ENCODE measurements at regions not wholly inside any gene's neighbourhood (a gene's known extent, or its start where the extent isn't known, plus 50 kb on each side); places are given as distances from the start of the nearest gene placed in this dataset.

DNA sequence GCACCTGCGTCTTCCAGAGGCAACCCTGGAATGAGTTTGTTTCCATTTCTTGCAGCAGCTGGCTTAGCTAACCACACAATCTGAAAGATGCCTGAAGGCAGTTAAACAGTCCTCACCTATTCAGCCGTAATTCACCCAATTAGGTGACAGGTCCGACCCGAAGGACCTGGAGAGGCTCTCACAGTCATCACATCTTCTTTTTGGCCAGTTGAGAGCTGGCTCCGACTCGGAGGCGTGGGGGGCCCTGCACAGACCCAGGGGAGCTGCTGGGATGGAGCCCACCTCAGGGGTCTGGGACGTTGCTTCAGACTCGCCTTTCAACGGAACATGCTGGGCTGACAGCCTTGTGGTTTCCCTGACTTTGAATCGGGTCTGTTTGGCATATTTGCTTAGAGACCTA lies 187.3 kb downstream of the RTP5 start:
- H3K27me3 ChIP-seq (ENCODE audit: control insufficient read depth in 1 of 2, insufficient read depth in 2 of 2, low read length in 2 of 2): peaks cover 0 to 4% of the 10 kb centered on the region in 2 experiments
- no peaks in the 10 kb centered on the region for H3K36me3 ChIP-seq (ENCODE audit: insufficient read depth, low read length)
- H3K4me3 ChIP-seq (ENCODE audit: low read length): no peak overlapping the region
- intact Hi-C loops (cut with DNase I, micrococcal nuclease): no loop called here
- POLR2A ChIA-PET: no interaction called here
- H3K4me1 ChIP-seq (ENCODE audit: insufficient read depth, low read length): no peaks in the 10 kb centered on the region
- Mint-ChIP-seq H3K4me3 (no peak overlapping the region), H3K36me3 (ENCODE audit: low read depth) (no peaks in the 10 kb centered on the region), H3K27ac (no peak overlapping the region), H3K4me1 (ENCODE audit: low read depth) (no peaks in the 10 kb centered on the region), H3K9me3 (no peaks in the 10 kb centered on the region), H3K27me3 (peaks cover 51% of the 10 kb centered on the region)
- TF ChIP-seq, protein P1, sequence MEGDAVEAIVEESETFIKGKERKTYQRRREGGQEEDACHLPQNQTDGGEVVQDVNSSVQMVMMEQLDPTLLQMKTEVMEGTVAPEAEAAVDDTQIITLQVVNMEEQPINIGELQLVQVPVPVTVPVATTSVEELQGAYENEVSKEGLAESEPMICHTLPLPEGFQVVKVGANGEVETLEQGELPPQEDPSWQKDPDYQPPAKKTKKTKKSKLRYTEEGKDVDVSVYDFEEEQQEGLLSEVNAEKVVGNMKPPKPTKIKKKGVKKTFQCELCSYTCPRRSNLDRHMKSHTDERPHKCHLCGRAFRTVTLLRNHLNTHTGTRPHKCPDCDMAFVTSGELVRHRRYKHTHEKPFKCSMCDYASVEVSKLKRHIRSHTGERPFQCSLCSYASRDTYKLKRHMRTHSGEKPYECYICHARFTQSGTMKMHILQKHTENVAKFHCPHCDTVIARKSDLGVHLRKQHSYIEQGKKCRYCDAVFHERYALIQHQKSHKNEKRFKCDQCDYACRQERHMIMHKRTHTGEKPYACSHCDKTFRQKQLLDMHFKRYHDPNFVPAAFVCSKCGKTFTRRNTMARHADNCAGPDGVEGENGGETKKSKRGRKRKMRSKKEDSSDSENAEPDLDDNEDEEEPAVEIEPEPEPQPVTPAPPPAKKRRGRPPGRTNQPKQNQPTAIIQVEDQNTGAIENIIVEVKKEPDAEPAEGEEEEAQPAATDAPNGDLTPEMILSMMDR (IDR thresholded peaks at IDR 0.05): no peak
- no peak for ATAC-seq (ENCODE audit: poor library complexity)
- no peak overlapping the region for H3K27ac ChIP-seq (ENCODE audit: low read depth in 1 of 2, low read length in 2 of 2)
- CTCF ChIA-PET: no interaction called here
- peaks cover 4 to 6% of the 10 kb centered on the region in 2 experiments for H3K9me3 ChIP-seq (ENCODE audit: control insufficient read depth in 1 of 2, insufficient read depth in 1 of 2, low read length in 2 of 2)
- DNase-seq: no peak

- no peaks in the 10 kb centered on the region for H3K4me1 Mint-ChIP-seq (ENCODE audit: low read depth)
- H3K9me3 Mint-ChIP-seq: no peaks in the 10 kb centered on the region
- H3K27ac ChIP-seq (ENCODE audit: low read depth in 1 of 2, low read length in 2 of 2): no peak overlapping the region
- H3K27me3 ChIP-seq (ENCODE audit: control insufficient read depth in 1 of 2, insufficient read depth in 2 of 2, low read length in 2 of 2): peaks cover 0 to 4% of the 10 kb centered on the region in 2 experiments
- no peak overlapping the region for H3K4me3 ChIP-seq (ENCODE audit: low read length)
- H3K4me1 ChIP-seq (ENCODE audit: insufficient read depth, low read length): no peaks in the 10 kb centered on the region
- H3K36me3 Mint-ChIP-seq (ENCODE audit: low read depth): no peaks in the 10 kb centered on the region
- peaks cover 6 to 8% of the 10 kb centered on the region in 2 experiments for H3K9me3 ChIP-seq (ENCODE audit: control insufficient read depth in 1 of 2, insufficient read depth in 1 of 2, low read length in 2 of 2)
- TF ChIP-seq, protein P1 (IDR thresholded peaks at IDR 0.05): no peak
- H3K27ac Mint-ChIP-seq: no peak overlapping the region
- intact Hi-C loops (cut with DNase I, micrococcal nuclease): no loop called here
- DNase-seq: no peak
- no peaks in the 10 kb centered on the region for H3K36me3 ChIP-seq (ENCODE audit: insufficient read depth, low read length)
- H3K27me3 Mint-ChIP-seq: peaks cover 49% of the 10 kb centered on the region
- CTCF ChIA-PET: no interaction called here
- POLR2A ChIA-PET: no interaction called here
- H3K4me3 Mint-ChIP-seq: no peak overlapping the region
- no peak for ATAC-seq (ENCODE audit: poor library complexity)
Measured at GRCh38 chr2:242057379-242058040, 188.0 kb downstream of the RTP5 start.

DNA sequence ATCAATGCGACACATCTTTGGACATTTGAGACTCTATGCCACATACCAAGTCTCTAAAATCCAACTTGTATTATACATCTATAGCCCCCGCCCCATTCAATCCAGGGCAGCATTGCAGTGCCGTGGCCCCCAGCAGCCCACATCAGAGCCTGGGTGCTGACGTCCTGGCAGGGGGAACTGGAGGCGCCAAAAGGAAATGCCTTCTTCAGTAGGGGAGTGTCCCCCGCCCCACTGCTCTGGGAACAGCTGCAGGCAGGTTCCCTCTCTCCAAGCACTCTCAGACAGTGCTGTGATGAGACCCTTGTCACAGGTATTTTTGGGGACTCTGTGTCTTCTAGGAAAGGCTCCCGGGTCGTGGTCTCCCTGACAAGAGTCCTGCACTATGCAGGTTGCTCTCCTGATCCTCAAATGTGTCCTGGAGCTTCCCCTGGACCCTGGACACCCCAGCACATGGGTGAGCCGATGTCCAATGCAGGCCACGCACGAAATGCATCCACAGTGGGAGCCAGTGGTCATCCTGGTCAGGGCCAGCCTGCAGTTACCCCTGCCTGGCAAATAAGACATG lies 188.7 kb downstream of the RTP5 start:
- Mint-ChIP-seq H3K27me3 (peaks cover 45% of the 10 kb centered on the region), H3K4me3 (no peak overlapping the region), H3K36me3 (ENCODE audit: low read depth) (no peaks in the 10 kb centered on the region), H3K27ac (no peak overlapping the region), H3K4me1 (ENCODE audit: low read depth) (no peaks in the 10 kb centered on the region), H3K9me3 (no peaks in the 10 kb centered on the region)
- Histone ChIP-seq H3K27me3 (ENCODE audit: control insufficient read depth in 1 of 2, insufficient read depth in 2 of 2, low read length in 2 of 2) (peaks cover 0 to 4% of the 10 kb centered on the region in 2 experiments), H3K36me3 (ENCODE audit: insufficient read depth, low read length) (no peaks in the 10 kb centered on the region), H3K4me3 (ENCODE audit: low read length) (no peak overlapping the region), H3K27ac (ENCODE audit: low read depth in 1 of 2, low read length in 2 of 2) (no peak overlapping the region), H3K4me1 (ENCODE audit: insufficient read depth, low read length) (no peaks in the 10 kb centered on the region), H3K9me3 (ENCODE audit: control insufficient read depth in 1 of 2, insufficient read depth in 1 of 2, low read length in 2 of 2) (peaks cover 6 to 8% of the 10 kb centered on the region in 2 experiments)
- ChIA-PET POLR2A (no interaction called here), CTCF (no interaction called here)
- DNase-seq (no peak), ATAC-seq (ENCODE audit: poor library complexity) (no peak)
- TF ChIP-seq, protein P1 (IDR thresholded peaks at IDR 0.05): no peak
- intact Hi-C loops (cut with DNase I, micrococcal nuclease): no loop called here

Measured in CD4-positive, alpha-beta T cell (primary cell).